ENCODE measurements at regions not wholly inside any gene's neighbourhood (a gene's known extent, or its start where the extent isn't known, plus 50 kb on each side); places are given as distances from the start of the nearest gene placed in this dataset.

DNA sequence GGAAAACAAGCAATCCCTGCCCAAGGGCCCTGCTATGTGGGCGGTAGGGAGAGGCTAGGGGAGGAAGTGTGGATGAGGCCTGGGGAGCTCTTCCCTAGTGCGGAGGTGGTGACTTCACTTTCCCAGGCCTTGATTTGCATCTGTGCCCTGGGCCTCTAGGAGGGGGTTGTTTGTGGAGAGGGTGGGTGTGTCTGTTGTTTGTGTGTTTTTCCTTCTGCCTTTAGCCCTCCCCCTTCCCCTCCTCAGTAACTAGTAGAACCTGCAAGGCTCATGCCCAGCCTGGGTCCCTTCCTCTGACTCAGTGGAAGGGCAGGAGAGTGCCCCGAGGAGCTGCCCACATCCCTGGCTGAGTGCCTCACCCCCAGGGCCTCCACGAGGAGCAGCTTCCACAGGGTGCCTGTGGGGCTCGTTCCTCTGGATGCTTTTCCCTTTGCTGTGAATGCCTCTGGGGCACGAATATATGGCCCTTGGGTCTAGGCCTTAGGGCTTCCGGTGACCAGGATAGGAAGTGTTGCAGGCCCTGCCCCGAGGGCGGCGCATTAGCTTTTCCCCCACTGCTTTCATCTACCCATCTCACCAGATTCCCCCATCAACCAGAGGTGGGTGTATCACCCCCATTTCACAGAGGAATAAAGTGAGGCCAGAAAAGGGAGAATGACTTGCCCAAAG is 89.4 kb upstream of the DUSP5 start (continued):
- TF ChIP-seq, protein P1, sequence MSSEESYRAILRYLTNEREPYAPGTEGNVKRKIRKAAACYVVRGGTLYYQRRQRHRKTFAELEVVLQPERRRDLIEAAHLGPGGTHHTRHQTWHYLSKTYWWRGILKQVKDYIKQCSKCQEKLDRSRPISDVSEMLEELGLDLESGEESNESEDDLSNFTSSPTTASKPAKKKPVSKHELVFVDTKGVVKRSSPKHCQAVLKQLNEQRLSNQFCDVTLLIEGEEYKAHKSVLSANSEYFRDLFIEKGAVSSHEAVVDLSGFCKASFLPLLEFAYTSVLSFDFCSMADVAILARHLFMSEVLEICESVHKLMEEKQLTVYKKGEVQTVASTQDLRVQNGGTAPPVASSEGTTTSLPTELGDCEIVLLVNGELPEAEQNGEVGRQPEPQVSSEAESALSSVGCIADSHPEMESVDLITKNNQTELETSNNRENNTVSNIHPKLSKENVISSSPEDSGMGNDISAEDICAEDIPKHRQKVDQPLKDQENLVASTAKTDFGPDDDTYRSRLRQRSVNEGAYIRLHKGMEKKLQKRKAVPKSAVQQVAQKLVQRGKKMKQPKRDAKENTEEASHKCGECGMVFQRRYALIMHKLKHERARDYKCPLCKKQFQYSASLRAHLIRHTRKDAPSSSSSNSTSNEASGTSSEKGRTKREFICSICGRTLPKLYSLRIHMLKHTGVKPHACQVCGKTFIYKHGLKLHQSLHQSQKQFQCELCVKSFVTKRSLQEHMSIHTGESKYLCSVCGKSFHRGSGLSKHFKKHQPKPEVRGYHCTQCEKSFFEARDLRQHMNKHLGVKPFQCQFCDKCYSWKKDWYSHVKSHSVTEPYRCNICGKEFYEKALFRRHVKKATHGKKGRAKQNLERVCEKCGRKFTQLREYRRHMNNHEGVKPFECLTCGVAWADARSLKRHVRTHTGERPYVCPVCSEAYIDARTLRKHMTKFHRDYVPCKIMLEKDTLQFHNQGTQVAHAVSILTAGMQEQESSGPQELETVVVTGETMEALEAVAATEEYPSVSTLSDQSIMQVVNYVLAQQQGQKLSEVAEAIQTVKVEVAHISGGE (CRISPR knock-in tag; IDR thresholded peaks at IDR 0.05) = no peak
- TF ChIP-seq POLR2AphosphoS2 (IDR thresholded peaks at IDR 0.05; ENCODE audit: low read depth, low read length) (no peak), ESRRA (IDR thresholded peaks at IDR 0.05; ENCODE audit: low read length) (no peak), IKZF2 (IDR thresholded peaks at IDR 0.05) (peak; percentile 46 to 60; a peak in 2 of 4 replicates), IKZF1 (conservative IDR thresholded peaks at IDR 0.05) (peak; percentile 51), EGR1 (IDR thresholded peaks at IDR 0.05; ENCODE audit: borderline replicate concordance in 1 of 2, low read depth in 2 of 2, low read length in 2 of 2) (no peak), HDGF (IDR thresholded peaks at IDR 0.05) (0 out of 2 replicates have a peak, but pooled peaks have one; percentile 41), POU2F2 (IDR thresholded peaks at IDR 0.05; ENCODE audit: borderline replicate concordance, low read depth, low read length) (peak; percentile 73; the same call in 2 of the 3 replicates)

DNA sequence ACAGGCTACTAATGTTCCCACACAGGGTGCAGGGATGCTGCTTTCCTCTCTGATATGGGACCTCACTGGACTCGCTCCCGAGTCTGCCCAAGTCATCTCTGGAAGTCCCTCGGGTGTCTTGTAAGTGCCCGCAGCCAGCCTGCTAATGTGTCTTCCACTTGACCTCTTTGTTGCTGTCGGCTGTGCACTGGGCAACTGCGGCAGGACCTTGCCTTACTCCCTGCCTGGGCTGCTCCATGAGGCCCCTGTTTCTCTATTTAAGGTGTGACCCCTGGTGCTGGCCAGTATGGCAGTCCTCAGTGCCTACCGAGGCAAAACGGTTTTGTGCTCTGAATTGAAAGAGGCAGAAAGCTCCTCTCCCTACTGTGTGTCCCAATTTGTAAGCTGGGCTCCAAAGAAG is 88.8 kb upstream of the DUSP5 start:
- Histone ChIP-seq H2AFZ (ENCODE audit: control insufficient read depth, low read depth, low read length) (no peak overlapping the region), H3K9me3 (replicated peaks; ENCODE audit: control insufficient read depth, insufficient read depth, low read length) (no peaks in the 10 kb centered on the region), H3K27me3 (replicated peaks in 1 of 2; ENCODE audit: control insufficient read depth in 2 of 2, insufficient read depth in 2 of 2, low read length in 1 of 2) (no peaks in the 10 kb centered on the region), H3K9ac (ENCODE audit: control insufficient read depth, insufficient read depth, low read length) (no peak overlapping the region), H3K36me3 (ENCODE audit: control insufficient read depth in 2 of 2, insufficient read depth in 2 of 2, low read length in 1 of 2) (no peaks in the 10 kb centered on the region), H3K27ac (ENCODE audit: control insufficient read depth, insufficient read depth) (peak overlapping the region; percentile 93; the same call in 1 of the 2 replicates), H3K4me3 (no peak overlapping the region), H4K20me1 (ENCODE audit: control insufficient read depth, insufficient read depth) (no peaks in the 10 kb centered on the region), H3K79me2 (ENCODE audit: control insufficient read depth, insufficient read depth, low read length) (no peaks in the 10 kb centered on the region), H3K4me1 (ENCODE audit: control insufficient read depth, insufficient read depth, low read length) (peaks cover 54% of the 10 kb centered on the region), H3K4me2 (ENCODE audit: control insufficient read depth, insufficient read depth) (peak overlapping the region; percentile 66)
- CTCF ChIA-PET = interaction anchor here (0.5 to 2.8 kb wide), 8 partner anchors 11 to 268 kb away, joined by 3 to 20 read pairs (median 4); no protein-coding TSS in a partner anchor
- RAD21 ChIA-PET (ENCODE audit: unreplicated experiment) = interaction anchor here (0.8 to 14.4 kb wide), 6 partner anchors 13 to 95 kb away, joined by 3 to 241 read pairs (median 8); no protein-coding TSS in a partner anchor
- no TSS peak for BruUV-seq (replicated peaks)
- intact Hi-C loops (cut with micrococcal nuclease; ENCODE audit: unreplicated experiment) (no loop called here), in situ Hi-C loops (cut with MboI) (no loop called here)
- over 99% methylated on average over 8 of the region's 8 CpGs for WGBS (ENCODE audit: insufficient coverage, insufficient replicate concordance, low lambda C conversion rate, missing lambda C conversion rate)
- SMC1A ChIA-PET (ENCODE audit: uncharacterized antibody, unreplicated experiment) = interaction anchor here (0.7 to 5.4 kb wide), 10 partner anchors 8 to 138 kb away, joined by 3 to 67 read pairs (median 6); no protein-coding TSS in a partner anchor
- DNase-seq (ENCODE audit: low read depth, low spot score) (no peak), ATAC-seq (no peak), FAIRE-seq (no peak)
- POLR2A ChIA-PET = interaction anchor here (1.0 to 11.9 kb wide), 8 partner anchors 10 to 90 kb away, joined by 3 to 117 read pairs (median 7); no protein-coding TSS in a partner anchor
- no peak for TF ChIP-seq IKZF1 (conservative IDR thresholded peaks at IDR 0.05)
- TF ChIP-seq, protein P2, sequence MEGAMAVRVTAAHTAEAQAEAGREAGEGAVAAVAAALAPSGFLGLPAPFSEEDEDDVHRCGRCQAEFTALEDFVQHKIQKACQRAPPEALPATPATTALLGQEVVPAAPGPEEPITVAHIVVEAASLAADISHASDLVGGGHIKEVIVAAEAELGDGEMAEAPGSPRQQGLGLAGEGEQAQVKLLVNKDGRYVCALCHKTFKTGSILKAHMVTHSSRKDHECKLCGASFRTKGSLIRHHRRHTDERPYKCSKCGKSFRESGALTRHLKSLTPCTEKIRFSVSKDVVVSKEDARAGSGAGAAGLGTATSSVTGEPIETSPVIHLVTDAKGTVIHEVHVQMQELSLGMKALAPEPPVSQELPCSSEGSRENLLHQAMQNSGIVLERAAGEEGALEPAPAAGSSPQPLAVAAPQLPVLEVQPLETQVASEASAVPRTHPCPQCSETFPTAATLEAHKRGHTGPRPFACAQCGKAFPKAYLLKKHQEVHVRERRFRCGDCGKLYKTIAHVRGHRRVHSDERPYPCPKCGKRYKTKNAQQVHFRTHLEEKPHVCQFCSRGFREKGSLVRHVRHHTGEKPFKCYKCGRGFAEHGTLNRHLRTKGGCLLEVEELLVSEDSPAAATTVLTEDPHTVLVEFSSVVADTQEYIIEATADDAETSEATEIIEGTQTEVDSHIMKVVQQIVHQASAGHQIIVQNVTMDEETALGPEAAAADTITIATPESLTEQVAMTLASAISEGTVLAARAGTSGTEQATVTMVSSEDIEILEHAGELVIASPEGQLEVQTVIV (IDR thresholded peaks at IDR 0.05; ENCODE audit: borderline replicate concordance, partially characterized antibody) = no peak
- TF ChIP-seq ZBED1 (IDR thresholded peaks at IDR 0.05; ENCODE audit: borderline replicate concordance) = no peak
- TF ChIP-seq, protein P3, sequence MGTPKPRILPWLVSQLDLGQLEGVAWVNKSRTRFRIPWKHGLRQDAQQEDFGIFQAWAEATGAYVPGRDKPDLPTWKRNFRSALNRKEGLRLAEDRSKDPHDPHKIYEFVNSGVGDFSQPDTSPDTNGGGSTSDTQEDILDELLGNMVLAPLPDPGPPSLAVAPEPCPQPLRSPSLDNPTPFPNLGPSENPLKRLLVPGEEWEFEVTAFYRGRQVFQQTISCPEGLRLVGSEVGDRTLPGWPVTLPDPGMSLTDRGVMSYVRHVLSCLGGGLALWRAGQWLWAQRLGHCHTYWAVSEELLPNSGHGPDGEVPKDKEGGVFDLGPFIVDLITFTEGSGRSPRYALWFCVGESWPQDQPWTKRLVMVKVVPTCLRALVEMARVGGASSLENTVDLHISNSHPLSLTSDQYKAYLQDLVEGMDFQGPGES (IDR thresholded peaks at IDR 0.05) = no peak
- TF ChIP-seq, protein P4, sequence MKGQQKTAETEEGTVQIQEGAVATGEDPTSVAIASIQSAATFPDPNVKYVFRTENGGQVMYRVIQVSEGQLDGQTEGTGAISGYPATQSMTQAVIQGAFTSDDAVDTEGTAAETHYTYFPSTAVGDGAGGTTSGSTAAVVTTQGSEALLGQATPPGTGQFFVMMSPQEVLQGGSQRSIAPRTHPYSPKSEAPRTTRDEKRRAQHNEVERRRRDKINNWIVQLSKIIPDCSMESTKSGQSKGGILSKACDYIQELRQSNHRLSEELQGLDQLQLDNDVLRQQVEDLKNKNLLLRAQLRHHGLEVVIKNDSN (IDR thresholded peaks at IDR 0.05; ENCODE audit: borderline replicate concordance, extremely low read length, insufficient read depth, low read depth, low read length) = no peak
- no peak for TF ChIP-seq ZNF207 (IDR thresholded peaks at IDR 0.05; ENCODE audit: borderline replicate concordance)
